AML-193 (cell line): ENCODE measurements at regions not wholly inside any gene's neighbourhood (a gene's known extent, or its start where the extent isn't known, plus 50 kb on each side); places are given as distances from the start of the nearest gene placed in this dataset.

Experiments
- DNase-seq, 2 experiments: peaks; one replicate each; lab custom pipeline; 2025; lab: John Stamatoyannopoulos, UW

DNA sequence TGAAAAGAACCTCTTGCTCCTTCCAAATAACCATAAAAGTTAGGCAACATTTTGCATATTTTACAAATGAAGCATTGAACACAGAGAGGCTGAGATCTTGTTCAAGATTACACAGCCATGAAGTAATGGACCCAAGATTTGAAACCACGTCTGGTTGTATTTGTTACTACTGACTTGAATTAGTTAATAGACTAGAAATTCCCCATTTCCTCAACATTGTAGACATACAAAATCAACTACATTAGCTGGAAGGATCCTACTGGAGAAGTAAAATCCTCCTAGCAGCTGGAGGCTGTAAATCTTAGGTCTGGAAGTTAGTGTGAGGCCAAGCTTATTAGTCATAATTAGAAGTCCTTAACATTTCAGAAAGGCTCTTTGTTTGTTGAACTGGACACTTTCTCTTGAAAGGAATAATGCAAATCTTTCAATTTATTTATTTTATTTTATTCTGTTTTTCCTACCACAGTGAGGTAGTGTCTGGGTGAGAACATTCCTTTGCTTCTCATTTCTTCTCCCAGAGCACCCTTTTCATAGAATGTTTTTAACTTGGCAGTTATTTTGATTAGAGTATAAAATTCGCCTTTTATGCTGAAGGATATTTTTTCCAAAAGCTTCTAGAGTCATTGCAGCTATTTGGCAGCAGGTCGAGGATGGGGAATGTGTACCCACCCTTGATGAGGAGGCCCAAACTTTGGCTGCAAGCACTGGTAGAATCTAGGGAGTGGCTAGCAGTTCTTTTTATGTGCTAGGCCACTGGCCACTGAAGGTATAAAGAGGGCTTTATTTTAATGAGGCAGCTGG lies 62.0 kb upstream of the CLNK start:
- no peak for DNase-seq

DNA sequence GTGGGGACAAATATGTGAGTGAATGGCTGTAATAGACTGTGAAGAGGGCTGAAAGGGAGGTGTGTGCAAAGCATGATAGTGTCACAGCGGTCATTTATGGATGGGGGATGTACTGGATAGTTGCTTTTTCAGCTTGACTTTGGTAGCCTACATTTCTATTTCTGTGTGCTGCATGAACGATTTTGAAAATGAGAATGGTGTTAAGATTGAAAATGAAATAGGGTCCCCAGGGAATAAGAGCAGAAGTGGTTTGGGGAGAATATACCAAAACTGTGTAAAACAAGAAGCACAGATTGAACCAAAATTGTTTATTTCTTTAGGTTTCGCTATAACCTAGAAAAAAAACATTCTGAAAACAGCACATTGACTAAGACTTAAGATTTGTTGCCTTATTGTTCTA lies 58.8 kb upstream of the CLNK start:
- DNase-seq, result no peak

DNA sequence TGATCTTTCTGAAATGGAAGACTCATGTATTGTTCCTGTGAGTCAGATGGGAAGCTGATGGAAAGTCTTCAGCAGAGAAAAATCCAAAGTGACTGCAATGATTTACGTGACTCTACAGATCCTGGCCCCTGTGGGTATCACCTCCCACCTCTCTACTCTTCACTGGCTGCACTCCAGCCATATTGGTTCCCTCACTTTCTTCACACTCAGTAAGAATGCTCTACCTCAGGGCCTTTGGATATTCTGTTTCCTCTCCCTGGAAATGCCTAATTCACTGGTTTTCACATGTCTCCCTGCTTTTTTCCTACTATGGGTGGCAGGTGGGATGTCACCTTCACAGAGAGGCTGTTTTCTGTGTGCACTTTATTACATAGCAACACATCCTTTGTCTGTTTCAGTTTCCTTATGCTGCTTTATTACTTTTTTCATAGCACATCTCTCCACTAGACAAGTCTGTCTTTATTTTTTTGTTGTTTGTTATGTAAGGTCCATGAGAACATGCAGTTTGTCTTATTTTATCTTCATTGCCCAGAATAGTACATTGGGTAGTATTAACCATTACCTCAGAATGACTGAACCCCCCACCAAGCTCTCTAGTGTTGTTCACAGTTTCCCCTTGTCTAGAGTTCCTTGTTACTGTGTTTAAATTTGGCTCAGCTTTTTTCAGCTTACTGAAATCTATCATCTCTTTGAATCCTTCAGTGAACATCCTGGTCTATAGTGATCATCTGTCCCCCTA lies 57.6 kb upstream of the CLNK start:
- no peak for DNase-seq

DNA sequence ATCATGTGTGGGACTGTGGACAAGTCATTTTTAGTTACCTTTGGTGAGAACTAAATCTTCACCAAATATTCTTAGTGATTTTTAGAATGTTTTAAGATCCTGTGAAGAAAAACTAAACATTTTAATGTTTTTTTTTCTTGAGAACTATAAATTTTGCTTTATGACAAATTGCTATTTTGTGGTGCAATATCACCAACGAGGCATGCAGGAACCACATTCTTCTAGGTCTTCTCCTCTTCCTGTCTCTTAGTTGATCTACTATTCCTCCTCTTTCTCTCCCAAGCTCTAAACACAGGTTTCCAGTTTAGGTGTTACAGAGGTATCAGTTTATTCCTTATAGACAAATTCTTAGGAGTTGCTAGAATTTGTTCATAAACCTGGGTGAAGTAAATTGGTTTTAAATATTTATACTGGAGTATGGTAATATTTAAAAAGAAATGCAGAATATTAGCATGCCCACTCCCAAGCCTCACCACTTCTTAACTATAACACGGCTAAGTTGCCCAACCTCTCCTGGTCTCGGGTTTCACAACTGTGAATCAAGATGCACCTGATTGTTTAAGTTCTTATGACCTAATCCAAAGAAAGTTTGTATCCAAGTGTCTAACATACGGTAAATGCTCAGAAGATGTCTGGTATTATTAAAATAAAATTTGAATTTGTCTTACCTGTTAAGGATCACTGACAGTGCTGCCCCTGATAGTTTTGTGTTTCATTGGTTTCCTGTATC lies 56.5 kb upstream of the CLNK start:
- DNase-seq, result no peak

DNA sequence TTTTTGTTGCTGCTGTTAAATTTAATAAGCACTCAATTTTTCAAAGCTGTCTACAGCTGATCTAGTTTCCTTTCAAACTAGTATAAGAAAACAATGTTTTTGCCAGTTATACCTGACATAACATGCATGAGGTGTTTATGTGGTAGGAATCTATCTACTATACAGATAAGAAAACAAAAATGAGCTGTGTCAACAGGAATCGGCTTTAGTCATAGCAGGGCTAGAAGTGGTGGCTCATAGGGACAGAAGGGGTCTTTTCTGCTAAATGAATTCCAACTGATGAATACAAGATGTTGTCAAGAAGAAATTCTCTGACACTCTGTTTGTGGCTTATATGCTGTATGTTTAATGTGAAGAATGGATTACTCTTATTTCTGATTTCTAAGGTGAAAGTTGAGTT lies 55.7 kb upstream of the CLNK start:
- DNase-seq, result no peak

DNA sequence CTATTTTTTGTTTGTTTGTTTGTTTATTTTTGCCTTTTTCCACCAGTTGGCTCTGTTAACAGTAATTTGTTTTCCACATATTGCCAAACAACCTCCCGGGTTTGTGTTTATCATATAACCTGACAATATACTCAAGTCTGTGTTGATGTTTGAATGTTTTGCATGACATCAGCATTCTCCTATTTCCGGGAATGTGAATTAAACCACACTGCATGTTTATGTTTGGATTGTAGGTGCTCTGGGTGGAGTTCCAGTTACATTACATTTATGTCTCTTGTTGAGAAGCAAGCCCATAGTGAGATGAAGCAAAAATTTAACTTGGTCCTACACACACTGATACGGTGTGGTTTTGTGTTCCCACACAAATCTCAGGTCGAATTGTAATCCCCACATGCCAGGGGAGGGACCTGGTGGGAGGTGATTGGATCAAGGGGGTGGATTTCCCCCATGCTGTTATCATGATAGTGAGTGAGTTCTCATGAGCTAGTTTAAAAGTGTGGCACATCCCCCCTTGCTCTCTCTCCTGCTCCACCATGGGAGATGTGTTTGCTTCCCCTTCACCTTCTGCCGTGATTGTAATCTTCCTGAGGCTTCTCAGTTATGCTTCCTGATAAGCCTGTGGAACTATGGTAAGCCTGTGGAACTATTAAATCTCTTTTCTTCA lies 54.4 kb upstream of the CLNK start:
- no peak for DNase-seq

DNA sequence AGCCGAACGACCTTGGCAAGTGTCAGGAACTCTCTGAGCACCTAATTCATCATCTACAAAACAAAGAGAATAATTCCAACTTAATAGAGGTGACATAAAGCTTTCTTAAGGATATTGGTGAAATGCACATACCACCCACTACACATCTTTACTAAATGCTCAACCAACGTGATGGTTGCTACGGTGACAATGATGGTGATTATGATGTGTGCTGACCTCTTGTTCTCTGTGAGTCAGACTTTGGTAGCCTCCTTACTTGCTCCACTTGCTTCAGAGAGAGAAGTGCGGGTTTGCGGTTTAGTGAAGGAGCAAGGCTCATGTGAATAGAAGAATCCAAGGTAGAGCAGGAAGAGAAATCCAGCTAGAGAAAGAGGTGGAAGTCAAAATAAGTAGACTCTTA lies 52.8 kb upstream of the CLNK start:
- DNase-seq, result no peak

DNA sequence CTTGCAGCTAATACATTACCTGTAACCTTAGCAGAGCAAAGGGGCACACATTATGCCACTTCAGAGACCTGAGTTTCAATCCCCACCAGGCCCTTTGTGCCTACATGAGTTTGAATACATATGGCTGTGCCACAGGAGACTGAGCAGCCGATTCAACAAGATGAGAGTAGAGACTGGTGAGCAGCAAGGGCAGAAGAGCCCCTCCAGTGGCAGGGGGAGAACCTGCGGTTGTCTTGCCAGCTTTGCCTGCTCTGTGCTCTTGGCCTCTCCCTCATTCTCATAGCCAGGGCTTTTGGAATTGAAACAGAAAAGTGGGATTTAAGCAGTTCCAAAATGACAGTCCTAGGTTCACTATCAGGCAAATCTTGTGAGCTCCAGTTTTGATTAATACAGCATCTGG lies 52.3 kb upstream of the CLNK start:
- DNase-seq, result no peak

DNA sequence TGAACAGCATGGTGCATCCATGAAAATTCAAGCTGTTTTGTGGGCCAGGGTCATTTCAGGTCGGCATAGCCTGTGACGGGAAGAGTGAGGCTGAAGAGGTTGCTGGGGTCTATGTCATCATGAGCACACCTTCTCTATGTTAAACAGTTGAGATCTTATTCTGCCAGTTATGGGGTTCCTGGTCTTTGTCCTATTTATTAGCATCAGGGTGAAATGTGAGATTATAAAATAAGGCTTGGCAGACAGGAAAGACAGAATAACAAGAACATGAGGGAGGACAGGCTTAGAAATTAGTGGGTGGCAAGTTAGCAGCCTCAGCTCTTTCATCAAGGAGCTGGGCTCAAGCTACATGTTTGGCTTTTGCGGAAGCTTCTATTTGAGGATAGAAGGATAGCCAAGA lies 51.7 kb upstream of the CLNK start:
- no peak for DNase-seq

DNA sequence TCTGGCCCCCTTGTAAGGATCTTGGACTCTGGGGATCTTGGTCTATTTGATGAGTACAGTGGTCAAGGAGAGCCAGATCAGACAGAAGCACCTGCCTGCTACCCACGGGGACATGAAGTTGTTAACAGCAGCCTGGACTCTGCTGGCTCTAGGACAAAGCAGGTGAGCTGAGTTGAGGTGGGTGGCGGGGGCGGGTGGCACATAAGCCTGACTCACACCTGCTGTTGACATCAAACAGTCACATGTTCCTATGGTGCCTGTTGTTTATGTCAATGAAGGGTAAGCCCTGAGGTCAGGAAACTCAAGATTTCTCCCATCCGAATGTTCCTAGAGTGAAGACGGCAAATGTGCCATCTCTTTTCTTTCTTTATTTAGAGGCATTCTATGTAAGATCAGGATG lies 50.1 kb upstream of the CLNK start:
- DNase-seq, result no peak
